Right lobe of liver (tissue), 6 donors: ENCODE measurements at regions not wholly inside any gene's neighbourhood (a gene's known extent, or its start where the extent isn't known, plus 50 kb on each side); places are given as distances from the start of the nearest gene placed in this dataset.

Experiments
- ATAC-seq, 4 donors: fragments of 200-7000 bp; cut with Tn5 transposase; one replicate each; pipeline ENCODE4 v1.9.1; 2020; ENCODE audit warnings: mild to moderate bottlenecking in 4 of 4, moderate library complexity in 4 of 4
- DNase-seq, 3 donors: peaks; one replicate each; pipeline ENCODE4 v3.0.0-alpha.2; 2020
- H3K27ac ChIP-seq, 3 donors: fragments of 200-600 bp; one replicate each; pipeline ENCODE4 v1.8.0; 2022
- H3K27me3 ChIP-seq, 2 donors: fragments of 200-600 bp; one replicate each; pipeline ENCODE4 v1.8.0; 2022
- H3K36me3 ChIP-seq, 4 donors: fragments of 200-600 bp; sonication (generic) in 1 of 4; one replicate each; pipeline versions ENCODE4 v1.5.1 to v1.8.0; 2017 to 2022; ENCODE audit warnings: control low read depth in 1 of 4
- H3K4me1 ChIP-seq, 4 donors: fragments of 200-600 bp; sonication (generic) in 1 of 4; one replicate each; pipeline versions ENCODE4 v1.5.1 to v1.8.0; 2017 to 2022; ENCODE audit warnings: control low read depth in 1 of 4
- H3K4me3 ChIP-seq, 3 donors: fragments of 200-600 bp; one replicate each; pipeline ENCODE4 v1.8.0; 2022
- H3K9me3 ChIP-seq, 4 donors: fragments of 200-600 bp; sonication (generic) in 1 of 4; one replicate each; pipeline versions ENCODE4 v1.5.1 to v1.8.0; 2017 to 2022; ENCODE audit warnings: control low read depth in 1 of 4
- CTCF ChIP-seq, 4 donors: fragments of 200-600 bp in 3 of 4; fragments of 450-650 bp in 1 of 4; IDR thresholded peaks; one replicate each; pipeline versions ENCODE4 v1.5.1 to v1.8.0; 2016 to 2022; ENCODE audit warnings: antibody characterized with exemption in 4 of 4, mild to moderate bottlenecking in 2 of 4
- POLR2A ChIP-seq: fragments of 450-650 bp; IDR thresholded peaks from one replicate; pipeline ENCODE4 v1.6.1; 2017; ENCODE audit warnings: antibody characterized with exemption, mild to moderate bottlenecking
- WGBS: methylation state at CpG from one replicate; pipeline ENCODE4 v1.1.6; 2018; ENCODE audit warnings: low coverage, low lambda C conversion rate; ENCODE audit not compliant: insufficient coverage; ENCODE audit errors: missing lambda C conversion rate; 5-methylcytosine and 5-hydroxymethylcytosine counted together
- intact Hi-C, 2 donors: fragments of 100-400 bp; cut with DNase I; formaldehyde crosslinking; loops; one replicate each; pipeline versions ENCODE4 v1.11.2 to v1.14.1; 2022
- donor health status: DM: no; HTN: yes; CAD: no.
- donor health status: DM: no; HTN: no; CAD: no.
- donor health status: DM: no; HTN: no; CAD: no.
- donor health status: DM: no; HTN: yes; CAD: no.
- donor health status: DM: no; HTN: yes; CAD: no.

GRCh38 chr17:68777856-68778694 lies 176.9 kb upstream of the FAM20A start:
- H3K27me3 ChIP-seq: no peaks in the 10 kb centered on the region
- peak overlapping the region; percentile 74 to 92 (median 80) for H3K27ac ChIP-seq
- H3K4me3 ChIP-seq: peak overlapping the region; percentile 5 to 28 (median 18)
- no peak for TF ChIP-seq CTCF (IDR thresholded peaks at IDR 0.05)
- TF ChIP-seq POLR2A: no peak
- intact Hi-C loops: no loop called here
- 15% methylated on average over 9 of the region's 10 CpGs for WGBS
- peak in 1 of 3 donors; percentile 58 for DNase-seq
- peaks cover 0 to 22% (median 3%) of the 10 kb centered on the region in 4 donors for H3K4me1 ChIP-seq
- H3K9me3 ChIP-seq: no peaks in the 10 kb centered on the region
- ATAC-seq: peak; percentile 81 to 88 (median 84)
- H3K36me3 ChIP-seq: no peaks in the 10 kb centered on the region

GRCh38 chr17:68777243-68777855 lies 176.2 kb upstream of the FAM20A start:
- Histone ChIP-seq H3K36me3 (no peaks in the 10 kb centered on the region), H3K9me3 (no peaks in the 10 kb centered on the region), H3K27me3 (no peaks in the 10 kb centered on the region), H3K4me3 (peak overlapping the region; percentile 5 to 28 (median 18)), H3K27ac (peak overlapping the region; percentile 74 to 92 (median 80)), H3K4me1 (peaks cover 0 to 22% (median 3%) of the 10 kb centered on the region in 4 donors)
- DNase-seq: peak in 2 of 3 donors; percentile 29 to 67
- TF ChIP-seq CTCF (IDR thresholded peaks at IDR 0.05) (peak; percentile 75 to 83 (median 82)), POLR2A (no peak)
- intact Hi-C loops: no loop called here
- WGBS: 5% methylated on average over 5 of the region's 5 CpGs
- ATAC-seq: peak; percentile 84 to 90 (median 88)

GRCh38 chr17:68776451-68776850 lies 175.3 kb upstream of the FAM20A start:
- no peaks in the 10 kb centered on the region for H3K27me3 ChIP-seq
- H3K4me1 ChIP-seq: peaks cover 0 to 26% (median 3%) of the 10 kb centered on the region in 4 donors
- intact Hi-C loops: no loop called here
- H3K9me3 ChIP-seq: no peaks in the 10 kb centered on the region
- WGBS: 58% methylated on average over 3 of the region's 3 CpGs
- ATAC-seq: peak in 1 of 4 donors; percentile 27
- H3K27ac ChIP-seq: peak overlapping the region; percentile 74 to 92 (median 80)
- TF ChIP-seq CTCF (IDR thresholded peaks at IDR 0.05): no peak
- no peak for DNase-seq
- no peaks in the 10 kb centered on the region for H3K36me3 ChIP-seq
- no peak overlapping the region for H3K4me3 ChIP-seq

- DNase-seq (no peak), ATAC-seq (no peak)
- no peaks in the 10 kb centered on the region for H3K27me3 ChIP-seq
- peaks cover 0 to 26% (median 3%) of the 10 kb centered on the region in 4 donors for H3K4me1 ChIP-seq
- intact Hi-C loops: no loop called here
- H3K27ac ChIP-seq: peak overlapping the region in 1 of 3 donors; percentile 74
- no peaks in the 10 kb centered on the region for H3K9me3 ChIP-seq
- no peak overlapping the region for H3K4me3 ChIP-seq
- H3K36me3 ChIP-seq: no peaks in the 10 kb centered on the region
- WGBS: 80% methylated on average over 2 of the region's 2 CpGs
- no peak for TF ChIP-seq CTCF (IDR thresholded peaks at IDR 0.05)
- TF ChIP-seq POLR2A: no peak
Observed at GRCh38 chr17:68775969-68776368, 174.8 kb upstream of the FAM20A start.
